ENCODE measurements at regions not wholly inside any gene's neighbourhood (a gene's known extent, or its start where the extent isn't known, plus 50 kb on each side); places are given as distances from the start of the nearest gene placed in this dataset.

- no peak for TF ChIP-seq MAX (IDR thresholded peaks at IDR 0.05)
- no peak for TF ChIP-seq FOXM1 (IDR thresholded peaks at IDR 0.05; ENCODE audit: borderline replicate concordance, low read depth)
- TF ChIP-seq TEAD4 (IDR thresholded peaks at IDR 0.05), result no peak
- no peak for TF ChIP-seq CEBPB (IDR thresholded peaks at IDR 0.05)
- no peak for TF ChIP-seq USF1 (IDR thresholded peaks at IDR 0.05)
- no peak for TF ChIP-seq CREB1 (IDR thresholded peaks at IDR 0.05; ENCODE audit: low read depth)
- no peak for TF ChIP-seq TCF12 (IDR thresholded peaks at IDR 0.05; ENCODE audit: low read depth)
- no peak for TF ChIP-seq NFIC (IDR thresholded peaks at IDR 0.05)
Measured at GRCh38 chr4:157741642-157742041, 431.2 kb downstream of the GASK1B start.

- TF ChIP-seq NFIC (IDR thresholded peaks at IDR 0.05) (no peak), REST (IDR thresholded peaks at IDR 0.05; ENCODE audit: low read depth) (no peak), TAF1 (IDR thresholded peaks at IDR 0.05; ENCODE audit: low read depth) (no peak), CEBPB (IDR thresholded peaks at IDR 0.05) (no peak), USF1 (IDR thresholded peaks at IDR 0.05) (no peak), MAX (IDR thresholded peaks at IDR 0.05) (no peak), RAD21 (IDR thresholded peaks at IDR 0.05; ENCODE audit: low read depth) (no peak), YY1 (IDR thresholded peaks at IDR 0.05; ENCODE audit: low read depth) (no peak), TEAD4 (IDR thresholded peaks at IDR 0.05) (no peak), CREB1 (IDR thresholded peaks at IDR 0.05; ENCODE audit: low read depth) (no peak), FOXM1 (IDR thresholded peaks at IDR 0.05; ENCODE audit: borderline replicate concordance, low read depth) (no peak), TCF12 (IDR thresholded peaks at IDR 0.05; ENCODE audit: low read depth) (no peak), EP300 (IDR thresholded peaks at IDR 0.05; ENCODE audit: borderline replicate concordance) (no peak), EGR1 (IDR thresholded peaks at IDR 0.05) (no peak), ZBTB7A (IDR thresholded peaks at IDR 0.05; ENCODE audit: low read depth) (no peak)
Measured at GRCh38 chr4:157739242-157739641, 433.6 kb downstream of the GASK1B start.

GRCh38 chr4:157728215-157728614 lies 444.6 kb downstream of the GASK1B start:
- TF ChIP-seq MAX (IDR thresholded peaks at IDR 0.05) (no peak), ZBTB7A (IDR thresholded peaks at IDR 0.05; ENCODE audit: low read depth) (no peak), YY1 (IDR thresholded peaks at IDR 0.05; ENCODE audit: low read depth) (no peak), TCF12 (IDR thresholded peaks at IDR 0.05; ENCODE audit: low read depth) (no peak), TEAD4 (IDR thresholded peaks at IDR 0.05) (no peak), TAF1 (IDR thresholded peaks at IDR 0.05; ENCODE audit: low read depth) (no peak), USF1 (IDR thresholded peaks at IDR 0.05) (no peak), REST (IDR thresholded peaks at IDR 0.05; ENCODE audit: low read depth) (no peak), RAD21 (IDR thresholded peaks at IDR 0.05; ENCODE audit: low read depth) (no peak), EP300 (IDR thresholded peaks at IDR 0.05; ENCODE audit: borderline replicate concordance) (no peak), CREB1 (IDR thresholded peaks at IDR 0.05; ENCODE audit: low read depth) (no peak), NFIC (IDR thresholded peaks at IDR 0.05) (no peak), EGR1 (IDR thresholded peaks at IDR 0.05) (no peak), CEBPB (IDR thresholded peaks at IDR 0.05) (no peak), FOXM1 (IDR thresholded peaks at IDR 0.05; ENCODE audit: borderline replicate concordance, low read depth) (no peak)

- TF ChIP-seq TEAD4 (IDR thresholded peaks at IDR 0.05), result no peak
- TF ChIP-seq NFIC (IDR thresholded peaks at IDR 0.05), result no peak
- no peak for TF ChIP-seq EP300 (IDR thresholded peaks at IDR 0.05; ENCODE audit: borderline replicate concordance)
- TF ChIP-seq FOXM1 (IDR thresholded peaks at IDR 0.05; ENCODE audit: borderline replicate concordance, low read depth), result no peak
- TF ChIP-seq ZBTB7A (IDR thresholded peaks at IDR 0.05; ENCODE audit: low read depth), result no peak
- TF ChIP-seq YY1 (IDR thresholded peaks at IDR 0.05; ENCODE audit: low read depth), result no peak
- TF ChIP-seq CREB1 (IDR thresholded peaks at IDR 0.05; ENCODE audit: low read depth), result no peak
- TF ChIP-seq TAF1 (IDR thresholded peaks at IDR 0.05; ENCODE audit: low read depth), result no peak
- no peak for TF ChIP-seq EGR1 (IDR thresholded peaks at IDR 0.05)
- TF ChIP-seq MAX (IDR thresholded peaks at IDR 0.05), result no peak
- TF ChIP-seq TCF12 (IDR thresholded peaks at IDR 0.05; ENCODE audit: low read depth), result no peak
- no peak for TF ChIP-seq CEBPB (IDR thresholded peaks at IDR 0.05)
- TF ChIP-seq USF1 (IDR thresholded peaks at IDR 0.05), result no peak
- TF ChIP-seq RAD21 (IDR thresholded peaks at IDR 0.05; ENCODE audit: low read depth), result no peak
Measured at GRCh38 chr4:157727163-157727562, 445.7 kb downstream of the GASK1B start.

Data from Ishikawa (cell line).